ENCODE measurements at regions not wholly inside any gene's neighbourhood (a gene's known extent, or its start where the extent isn't known, plus 50 kb on each side); places are given as distances from the start of the nearest gene placed in this dataset.

DNA sequence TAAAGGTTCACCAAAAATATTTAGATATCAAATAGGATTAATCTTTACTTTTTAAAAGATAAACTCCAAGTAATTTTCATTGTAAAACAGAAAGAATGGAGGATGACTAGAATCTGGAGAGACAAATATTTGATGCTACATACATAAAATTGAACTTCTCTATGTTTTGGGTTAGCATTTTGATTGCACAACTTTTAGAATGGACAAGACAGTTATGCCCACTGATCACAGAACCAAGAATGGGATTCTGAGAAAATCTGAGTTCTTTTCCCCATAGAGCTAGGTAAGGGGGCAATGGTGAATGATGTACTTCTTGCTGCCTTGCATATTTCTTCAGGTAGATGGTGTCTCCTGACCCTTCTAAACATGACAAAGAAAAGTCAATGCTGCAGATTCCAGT is 191.2 kb upstream of the ZEB2 start:
- peaks cover 3% of the 10 kb centered on the region for H3K9me3 Mint-ChIP-seq
- H3K27me3 Mint-ChIP-seq = peaks cover 9% of the 10 kb centered on the region
- DNase-seq (no peak), ATAC-seq (no peak)
- no peaks in the 10 kb centered on the region for H3K4me1 Mint-ChIP-seq
- no peak overlapping the region for H3K4me3 Mint-ChIP-seq
- H3K36me3 Mint-ChIP-seq (ENCODE audit: low read depth) = no peaks in the 10 kb centered on the region
- H3K27ac Mint-ChIP-seq = no peak overlapping the region

DNA sequence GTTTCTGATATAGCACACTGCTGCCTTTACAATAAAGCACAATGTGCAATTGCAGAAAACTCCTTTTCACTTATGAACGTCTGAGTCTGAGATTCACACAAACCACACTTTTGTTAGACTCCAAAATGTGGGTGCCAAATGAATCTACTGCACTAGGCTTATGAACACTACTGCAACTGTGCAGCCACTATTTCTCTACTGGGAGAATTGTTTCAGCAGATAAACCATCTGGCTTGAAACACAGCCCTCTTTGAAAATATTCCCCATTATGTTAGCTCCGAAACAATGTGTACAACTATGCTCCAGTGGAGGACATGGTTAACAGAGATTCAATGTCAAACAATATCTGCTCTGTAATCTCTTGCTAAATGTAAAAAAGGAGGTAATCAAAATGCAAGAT is 188.7 kb upstream of the ZEB2 start:
- Mint-ChIP-seq H3K36me3 (ENCODE audit: low read depth) (no peaks in the 10 kb centered on the region), H3K4me3 (no peak overlapping the region), H3K9me3 (no peaks in the 10 kb centered on the region), H3K27ac (no peak overlapping the region), H3K4me1 (peaks cover 12% of the 10 kb centered on the region), H3K27me3 (peaks cover 11% of the 10 kb centered on the region)
- no peak for DNase-seq
- ATAC-seq = no peak

DNA sequence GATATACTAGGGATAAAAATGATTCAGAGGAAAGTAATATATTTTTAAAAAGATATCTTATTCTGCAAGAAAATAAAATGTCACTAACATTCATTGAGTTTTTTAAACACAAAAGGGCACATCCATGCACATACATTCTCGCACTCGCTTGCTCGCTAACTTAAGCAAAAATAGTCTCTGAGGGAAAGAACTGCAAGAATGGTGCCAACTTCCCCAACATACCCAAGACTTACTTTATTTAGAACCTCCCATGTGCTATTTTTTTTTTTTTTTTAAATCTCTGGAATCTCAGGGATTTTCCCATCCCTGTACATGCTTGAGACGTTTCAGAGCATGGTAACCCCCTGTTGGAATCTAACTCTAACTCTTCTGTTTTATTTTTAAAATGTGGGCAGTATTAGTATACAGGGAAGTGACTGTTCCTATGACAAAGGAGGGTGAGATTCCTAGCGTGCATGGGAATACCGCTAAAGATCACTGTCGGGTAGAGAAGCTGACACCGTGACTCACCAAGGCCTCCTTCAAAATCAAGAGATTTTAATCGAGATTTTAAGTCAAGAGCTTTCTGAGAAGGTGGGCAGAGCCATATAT is 187.9 kb upstream of the ZEB2 start:
- Mint-ChIP-seq H3K4me3 (no peak overlapping the region), H3K36me3 (ENCODE audit: low read depth) (no peaks in the 10 kb centered on the region), H3K4me1 (peaks cover 16% of the 10 kb centered on the region), H3K27ac (no peak overlapping the region), H3K27me3 (peaks cover 11% of the 10 kb centered on the region), H3K9me3 (no peaks in the 10 kb centered on the region)
- DNase-seq = no peak
- ATAC-seq = no peak

DNA sequence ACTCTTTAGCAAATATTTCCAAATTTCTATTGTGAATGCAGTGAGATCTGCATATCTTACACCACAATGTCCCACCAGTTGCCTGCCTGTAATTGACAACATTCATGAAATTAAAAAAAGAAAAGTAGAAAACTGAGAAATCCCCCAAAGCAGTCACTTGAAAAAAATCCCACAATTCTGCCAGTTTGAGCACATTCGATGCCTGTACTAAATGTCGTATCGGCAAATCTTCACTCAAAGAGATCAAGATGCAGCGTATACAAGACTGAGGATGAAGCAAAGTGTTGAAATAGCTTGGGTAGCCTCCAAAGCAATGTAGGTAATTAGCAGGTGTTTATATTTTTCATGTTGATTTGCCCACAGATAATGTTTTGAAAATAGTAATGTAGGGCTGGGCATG is 186.7 kb upstream of the ZEB2 start:
- ATAC-seq (no peak), DNase-seq (no peak)
- no peak overlapping the region for H3K4me3 Mint-ChIP-seq
- H3K9me3 Mint-ChIP-seq = no peaks in the 10 kb centered on the region
- H3K4me1 Mint-ChIP-seq = peaks cover 19% of the 10 kb centered on the region
- H3K27me3 Mint-ChIP-seq = peaks cover 12% of the 10 kb centered on the region
- no peaks in the 10 kb centered on the region for H3K36me3 Mint-ChIP-seq (ENCODE audit: low read depth)
- H3K27ac Mint-ChIP-seq = no peak overlapping the region

DNA sequence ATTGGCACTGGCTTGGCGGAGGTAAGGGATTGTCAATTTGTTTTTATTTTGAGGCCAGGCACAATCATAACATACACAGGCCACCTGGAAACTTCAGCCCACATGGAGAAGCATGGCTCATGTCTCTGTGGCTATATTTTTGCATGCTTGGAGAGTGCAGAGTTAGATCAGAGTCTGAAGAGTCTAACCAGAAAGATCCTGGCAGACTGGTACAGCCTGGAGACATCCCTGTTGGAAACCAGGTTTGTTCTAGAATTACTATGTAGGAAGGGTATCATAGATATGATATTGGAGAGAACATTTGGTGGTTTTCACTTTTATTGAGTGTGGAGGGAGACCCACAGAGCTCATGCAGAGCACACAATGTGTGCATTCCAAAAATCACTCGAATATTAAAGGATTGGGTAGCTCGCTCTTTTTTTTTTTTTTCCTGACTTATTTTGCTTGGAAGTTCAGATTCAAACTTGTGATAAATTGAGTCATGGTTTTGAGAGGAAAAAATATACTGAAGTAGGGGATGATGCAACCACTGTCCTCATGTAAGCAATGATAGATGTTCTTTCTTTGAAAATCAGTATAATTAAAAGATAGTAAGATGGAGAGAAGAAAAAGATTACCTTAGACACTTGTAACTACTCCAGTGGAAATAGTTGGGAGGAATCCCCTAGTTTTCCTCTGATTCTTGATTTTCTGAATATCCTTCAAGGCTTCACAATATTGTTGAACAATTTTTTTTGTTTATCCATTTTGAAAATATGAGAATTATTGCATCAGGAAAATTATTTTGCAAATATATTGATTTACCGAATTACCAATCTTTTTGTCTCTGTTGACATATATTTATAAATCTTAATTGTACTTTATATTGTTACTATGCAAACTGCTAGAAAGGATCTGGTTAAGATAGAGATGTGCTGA is 185.7 kb upstream of the ZEB2 start:
- no peaks in the 10 kb centered on the region for H3K9me3 Mint-ChIP-seq
- no peaks in the 10 kb centered on the region for H3K36me3 Mint-ChIP-seq (ENCODE audit: low read depth)
- peaks cover 12% of the 10 kb centered on the region for H3K27me3 Mint-ChIP-seq

DNA sequence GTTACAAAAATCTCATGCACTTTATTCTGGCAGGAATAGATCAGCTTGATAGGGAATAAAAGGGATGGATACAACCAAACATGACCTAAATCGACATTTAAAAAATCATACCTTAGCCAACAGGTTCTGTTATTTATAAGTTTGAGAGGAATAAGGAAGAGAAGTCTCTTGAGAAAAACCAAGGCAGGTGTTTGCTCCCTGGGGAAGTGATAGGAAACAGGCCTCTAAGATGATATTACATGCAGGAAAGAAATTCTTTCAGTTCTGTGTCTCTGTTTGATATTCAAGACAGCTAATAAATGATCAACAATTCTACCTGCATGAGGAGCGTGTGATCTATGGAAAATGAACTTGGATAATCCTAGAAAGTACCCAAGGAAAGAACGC is 184.8 kb upstream of the ZEB2 start:
- peaks cover 19% of the 10 kb centered on the region for H3K4me1 Mint-ChIP-seq
- H3K36me3 Mint-ChIP-seq (ENCODE audit: low read depth) = no peaks in the 10 kb centered on the region
- peaks cover 14% of the 10 kb centered on the region for H3K27me3 Mint-ChIP-seq
- no peak overlapping the region for H3K27ac Mint-ChIP-seq
- ATAC-seq (no peak), DNase-seq (no peak)
- H3K9me3 Mint-ChIP-seq = no peaks in the 10 kb centered on the region
- H3K4me3 Mint-ChIP-seq = no peak overlapping the region

More for the DNA sequence above, 185.7 kb upstream of the ZEB2 start:
- DNase-seq = no peak
- Mint-ChIP-seq H3K27ac (no peak overlapping the region), H3K4me1 (peaks cover 19% of the 10 kb centered on the region), H3K4me3 (no peak overlapping the region)
- no peak for ATAC-seq

DNA sequence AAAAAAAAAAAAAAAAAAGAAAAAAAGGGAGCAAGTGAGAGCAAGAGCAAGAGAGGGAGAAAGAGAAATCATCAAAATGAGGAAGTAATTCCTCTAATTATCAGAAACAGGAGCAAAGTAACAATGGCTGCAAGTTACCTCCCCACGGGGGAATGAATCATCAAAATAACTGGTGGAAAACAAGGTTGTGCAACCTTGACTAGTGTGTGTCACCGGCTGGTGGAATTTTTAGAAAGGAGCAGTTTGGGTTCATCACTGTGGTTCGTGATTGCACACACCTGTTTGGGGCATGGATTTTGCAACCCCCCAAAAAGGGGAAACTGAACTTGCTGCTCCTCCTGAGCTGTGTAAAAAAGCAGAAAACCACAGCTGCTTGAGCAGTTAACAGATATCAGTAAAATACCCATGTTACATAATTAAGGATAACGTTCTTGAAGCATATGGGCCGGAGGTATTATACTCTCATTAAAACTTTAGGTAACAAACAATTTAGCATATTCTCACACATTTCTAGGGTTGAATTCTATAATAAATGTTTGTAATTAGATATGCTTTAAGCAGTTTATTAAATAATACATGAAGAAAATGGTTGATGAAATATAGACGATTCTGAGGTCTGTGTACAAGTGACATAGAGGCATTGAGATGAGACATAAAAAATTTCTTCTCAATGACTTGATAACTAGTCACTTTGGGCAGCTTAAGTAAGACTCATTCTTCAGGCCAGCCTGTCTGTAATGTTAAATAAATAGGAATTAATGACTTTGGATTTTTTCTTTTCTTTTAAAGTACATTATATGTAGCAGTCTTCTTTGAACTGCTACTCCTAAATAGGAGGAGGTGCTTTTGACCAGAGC is 184.2 kb upstream of the ZEB2 start:
- Mint-ChIP-seq H3K27ac (no peak overlapping the region), H3K4me3 (no peak overlapping the region), H3K9me3 (no peaks in the 10 kb centered on the region), H3K4me1 (peaks cover 19% of the 10 kb centered on the region), H3K36me3 (ENCODE audit: low read depth) (no peaks in the 10 kb centered on the region), H3K27me3 (peaks cover 14% of the 10 kb centered on the region)
- DNase-seq = peak; percentile 14
- ATAC-seq = peak; percentile 54

DNA sequence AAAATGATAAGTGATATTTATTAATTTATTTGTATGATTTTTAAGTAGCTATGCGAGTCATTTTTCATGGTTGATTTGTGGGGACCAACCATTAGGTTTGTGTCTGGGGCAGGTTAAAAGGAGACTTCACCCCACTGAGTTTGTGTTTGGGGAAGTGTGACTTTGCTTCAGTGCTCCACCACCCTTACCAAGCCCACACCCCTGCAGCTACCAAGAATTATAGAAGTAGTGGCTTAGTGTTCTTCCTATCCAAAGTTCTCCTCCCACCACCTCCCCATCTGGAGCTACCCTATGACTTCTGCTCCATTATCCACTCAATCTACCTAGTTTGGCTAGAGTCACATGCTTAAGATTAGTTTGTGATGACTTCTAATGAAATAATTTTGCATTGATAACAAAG is 182.1 kb upstream of the ZEB2 start:
- H3K27ac Mint-ChIP-seq = no peak overlapping the region
- no peak overlapping the region for H3K4me3 Mint-ChIP-seq
- peaks cover 1% of the 10 kb centered on the region for H3K9me3 Mint-ChIP-seq
- ATAC-seq (no peak), DNase-seq (no peak)
- H3K36me3 Mint-ChIP-seq (ENCODE audit: low read depth) = no peaks in the 10 kb centered on the region
- peaks cover 10% of the 10 kb centered on the region for H3K27me3 Mint-ChIP-seq
- H3K4me1 Mint-ChIP-seq = peaks cover 19% of the 10 kb centered on the region

DNA sequence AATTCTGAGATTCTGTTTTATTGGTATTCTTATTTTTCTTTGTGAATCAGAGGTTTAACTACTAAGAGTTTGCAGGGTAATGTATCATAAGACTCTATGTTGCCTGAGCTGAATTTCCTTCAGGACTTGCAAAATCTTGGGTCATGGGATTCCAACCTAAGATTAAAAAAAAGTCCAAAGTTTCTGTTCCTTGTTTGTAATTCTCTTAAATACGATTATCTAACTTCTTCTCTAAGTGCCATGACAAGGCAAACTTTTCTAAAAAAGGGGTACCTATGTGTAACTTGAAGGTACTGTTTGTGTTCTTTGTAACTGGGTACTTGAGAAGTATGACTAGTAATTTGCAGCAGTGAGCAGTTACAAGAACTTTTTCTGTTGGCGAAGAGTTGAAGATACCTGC is 181.3 kb upstream of the ZEB2 start:
- peaks cover 4% of the 10 kb centered on the region for H3K9me3 Mint-ChIP-seq
- ATAC-seq (no peak), DNase-seq (no peak)
- no peak overlapping the region for H3K4me3 Mint-ChIP-seq
- peaks cover 19% of the 10 kb centered on the region for H3K4me1 Mint-ChIP-seq
- no peak overlapping the region for H3K27ac Mint-ChIP-seq
- no peaks in the 10 kb centered on the region for H3K36me3 Mint-ChIP-seq (ENCODE audit: low read depth)
- peaks cover 7% of the 10 kb centered on the region for H3K27me3 Mint-ChIP-seq

GRCh38 chr2:144698156-144698555 is 178.2 kb upstream of the ZEB2 start:
- H3K27me3 Mint-ChIP-seq = peaks cover 3% of the 10 kb centered on the region
- H3K4me1 Mint-ChIP-seq = peaks cover 5% of the 10 kb centered on the region
- peaks cover 4% of the 10 kb centered on the region for H3K9me3 Mint-ChIP-seq
- DNase-seq (no peak), ATAC-seq (no peak)
- no peak overlapping the region for H3K27ac Mint-ChIP-seq
- no peaks in the 10 kb centered on the region for H3K36me3 Mint-ChIP-seq (ENCODE audit: low read depth)
- H3K4me3 Mint-ChIP-seq = no peak overlapping the region

- DNase-seq = no peak
- Mint-ChIP-seq H3K27ac (no peak overlapping the region), H3K9me3 (peaks cover 4% of the 10 kb centered on the region), H3K4me3 (no peak overlapping the region), H3K27me3 (peaks cover 4% of the 10 kb centered on the region), H3K4me1 (no peaks in the 10 kb centered on the region), H3K36me3 (ENCODE audit: low read depth) (no peaks in the 10 kb centered on the region)
- ATAC-seq = no peak
Measured at GRCh38 chr2:144695657-144696056, 175.7 kb upstream of the ZEB2 start.

- H3K4me3 Mint-ChIP-seq = no peak overlapping the region
Measured at GRCh38 chr2:144694456-144694855, 174.5 kb upstream of the ZEB2 start.

DNA sequence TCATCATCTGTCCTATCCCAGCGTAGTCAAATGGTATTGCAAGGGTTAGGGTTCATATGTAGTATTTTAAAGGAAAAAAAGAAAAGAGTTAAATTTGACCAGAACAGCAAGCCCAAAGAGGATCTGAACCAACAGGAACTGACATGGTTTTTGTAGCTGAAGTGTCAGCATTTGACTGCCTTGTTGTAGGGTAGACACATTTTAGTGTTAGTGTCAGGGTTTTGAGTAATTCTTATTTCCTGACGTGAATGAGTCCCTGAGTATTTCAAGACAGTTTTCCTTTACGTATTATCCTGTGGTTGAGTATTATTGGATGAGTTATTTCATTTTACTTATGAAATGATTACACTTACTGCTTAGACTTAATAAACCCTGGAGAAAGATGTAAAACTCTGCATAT is 173.3 kb upstream of the ZEB2 start:
- no peak overlapping the region for H3K4me3 Mint-ChIP-seq
- H3K27ac Mint-ChIP-seq = no peak overlapping the region
- H3K9me3 Mint-ChIP-seq = peaks cover 4% of the 10 kb centered on the region
- H3K27me3 Mint-ChIP-seq = peaks cover 3% of the 10 kb centered on the region
- DNase-seq = no peak
- H3K36me3 Mint-ChIP-seq (ENCODE audit: low read depth) = no peaks in the 10 kb centered on the region
- no peaks in the 10 kb centered on the region for H3K4me1 Mint-ChIP-seq
- ATAC-seq = no peak

More at GRCh38 chr2:144694456-144694855, 174.5 kb upstream of the ZEB2 start:
- ATAC-seq = no peak
- Mint-ChIP-seq H3K27ac (no peak overlapping the region), H3K27me3 (peaks cover 3% of the 10 kb centered on the region), H3K9me3 (peaks cover 4% of the 10 kb centered on the region), H3K36me3 (ENCODE audit: low read depth) (no peaks in the 10 kb centered on the region), H3K4me1 (no peaks in the 10 kb centered on the region)
- no peak for DNase-seq

DNA sequence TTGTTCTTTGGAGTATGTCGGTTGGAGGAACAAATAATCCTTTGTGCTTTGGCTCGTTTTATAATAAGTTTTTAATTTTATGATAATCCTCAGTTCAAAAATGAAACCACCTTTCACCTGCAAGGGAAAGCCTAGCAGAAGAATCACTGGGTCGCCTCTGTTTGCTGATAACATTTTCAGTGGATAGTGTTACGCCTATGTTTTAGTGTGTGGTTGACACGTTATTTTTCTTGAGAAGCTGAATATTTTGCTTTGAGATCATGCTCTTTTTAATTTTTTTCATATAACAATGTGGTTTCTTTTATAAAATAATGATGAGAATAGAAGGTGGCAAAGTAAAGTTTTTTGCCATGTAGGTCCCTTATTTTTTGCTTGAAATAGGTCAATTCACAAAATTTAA is 172.7 kb upstream of the ZEB2 start:
- H3K4me3 Mint-ChIP-seq = no peak overlapping the region
- DNase-seq = no peak
- H3K4me1 Mint-ChIP-seq = no peaks in the 10 kb centered on the region
- peaks cover 3% of the 10 kb centered on the region for H3K27me3 Mint-ChIP-seq
- no peak for ATAC-seq
- no peak overlapping the region for H3K27ac Mint-ChIP-seq
- H3K36me3 Mint-ChIP-seq (ENCODE audit: low read depth) = no peaks in the 10 kb centered on the region
- H3K9me3 Mint-ChIP-seq = peaks cover 4% of the 10 kb centered on the region

GRCh38 chr2:144690771-144691170 is 170.9 kb upstream of the ZEB2 start:
- Mint-ChIP-seq H3K27me3 (peaks cover 3% of the 10 kb centered on the region), H3K9me3 (no peaks in the 10 kb centered on the region), H3K36me3 (ENCODE audit: low read depth) (no peaks in the 10 kb centered on the region), H3K4me3 (no peak overlapping the region), H3K27ac (no peak overlapping the region), H3K4me1 (no peaks in the 10 kb centered on the region)
- DNase-seq (no peak), ATAC-seq (no peak)
